Neuronal stem cell (in vitro differentiated cells): ENCODE measurements at regions not wholly inside any gene's neighbourhood (a gene's known extent, or its start where the extent isn't known, plus 50 kb on each side); places are given as distances from the start of the nearest gene placed in this dataset.

Source experiments
- DNase-seq: peaks from one replicate; pipeline ENCODE4 v3.0.0-alpha.2; 2013; ENCODE audit warnings: low spot score
- H2AFZ ChIP-seq: one replicate; pipeline ENCODE4 v1.6.1; 2013; ENCODE audit warnings: mild to moderate bottlenecking, low read length, inconsistent platforms
- H2AK5ac ChIP-seq: 2 replicates; pipeline ENCODE4 v1.6.1; 2013; ENCODE audit warnings: low read depth, mild to moderate bottlenecking, inconsistent platforms, low read length, moderate library complexity, mixed read lengths
- H2BK120ac ChIP-seq: 2 replicates; pipeline ENCODE4 v1.6.1; 2013; ENCODE audit warnings: low read depth, mild to moderate bottlenecking, inconsistent platforms, low read length, moderate library complexity, mixed read lengths
- H2BK12ac ChIP-seq: one replicate; pipeline ENCODE4 v1.6.1; 2013; ENCODE audit warnings: low read length, inconsistent platforms
- H2BK15ac ChIP-seq: 2 replicates; pipeline ENCODE4 v1.6.1; 2013; ENCODE audit warnings: mild to moderate bottlenecking, low read length, inconsistent platforms, mixed read lengths
- H2BK5ac ChIP-seq: one replicate; pipeline ENCODE4 v1.6.1; 2013; ENCODE audit warnings: inconsistent platforms, mild to moderate bottlenecking, low read length, moderate library complexity
- H3K14ac ChIP-seq: one replicate; pipeline ENCODE4 v1.6.1; 2013; ENCODE audit warnings: low read length, inconsistent platforms
- H3K18ac ChIP-seq: 2 replicates; pipeline ENCODE4 v1.6.1; 2013; ENCODE audit warnings: low read length, inconsistent platforms
- H3K23ac ChIP-seq: 2 replicates; pipeline ENCODE4 v1.6.1; 2013; ENCODE audit warnings: low read depth, mild to moderate bottlenecking, mixed read lengths, low read length, inconsistent platforms; ENCODE audit not compliant: poor library complexity
- H3K27ac ChIP-seq: replicated peaks from 3 replicates; pipeline ENCODE4 v1.5.1; 2013; ENCODE audit warnings: low read length, inconsistent platforms
- H3K27me3 ChIP-seq, 3 experiments: 2 replicates each; pipeline ENCODE4 v1.6.1; 2013; ENCODE audit warnings: low read length in 3 of 3, mild to moderate bottlenecking in 2 of 3, inconsistent platforms in 1 of 3, low read depth in 1 of 3, mixed read lengths in 1 of 3, moderate library complexity in 1 of 3; ENCODE audit not compliant: control insufficient read depth in 3 of 3, insufficient read depth in 3 of 3
- H3K36me3 ChIP-seq, 2 donors: replicated peaks in 1 of 2; 2 replicates each; pipeline ENCODE4 v1.6.1; 2013; ENCODE audit warnings: low read length in 2 of 2; ENCODE audit not compliant: control insufficient read depth in 2 of 2, insufficient read depth in 2 of 2
- H3K4ac ChIP-seq: 2 replicates; pipeline ENCODE4 v1.6.1; 2013; ENCODE audit warnings: inconsistent platforms, mild to moderate bottlenecking, low read length, moderate library complexity
- H3K4me1 ChIP-seq, 2 donors: 1 replicate in 1 of 2; 2 replicates in 1 of 2; pipeline ENCODE4 v1.6.1; 2013; ENCODE audit warnings: low read length in 2 of 2, low read depth in 1 of 2; ENCODE audit not compliant: control insufficient read depth in 2 of 2, insufficient read depth in 1 of 2
- H3K4me2 ChIP-seq: one replicate; pipeline ENCODE4 v1.6.1; 2013; ENCODE audit warnings: mild to moderate bottlenecking, low read length, inconsistent platforms; ENCODE audit not compliant: insufficient read depth, poor library complexity, severe bottlenecking
- H3K4me3 ChIP-seq, 2 donors: 2 replicates each; pipeline ENCODE4 v1.5.1; 2013; ENCODE audit warnings: low read length in 2 of 2, mild to moderate bottlenecking in 2 of 2, inconsistent platforms in 1 of 2, moderate library complexity in 1 of 2
- H3K79me1 ChIP-seq: one replicate; pipeline ENCODE4 v1.6.1; 2013; ENCODE audit warnings: low read depth, mild to moderate bottlenecking, inconsistent platforms, low read length, moderate library complexity
- H3K9ac ChIP-seq: one replicate; pipeline ENCODE4 v1.6.1; 2013; ENCODE audit warnings: mild to moderate bottlenecking, low read depth, low read length, inconsistent platforms; ENCODE audit not compliant: poor library complexity
- H3K9me3 ChIP-seq, 2 donors: replicated peaks in 1 of 2; 2 replicates each; pipeline versions ENCODE3 to v1.6.1; 2013; ENCODE audit warnings: low read length in 2 of 2, mild to moderate bottlenecking in 2 of 2, inconsistent platforms in 1 of 2, low read depth in 1 of 2, mixed read lengths in 1 of 2, moderate library complexity in 1 of 2; ENCODE audit not compliant: control insufficient read depth in 2 of 2, insufficient read depth in 1 of 2
- H4K8ac ChIP-seq: one replicate; pipeline ENCODE4 v1.6.1; 2013; ENCODE audit warnings: low read depth, mild to moderate bottlenecking, inconsistent platforms, low read length, moderate library complexity
- H4K91ac ChIP-seq: one replicate; pipeline ENCODE4 v1.6.1; 2013; ENCODE audit warnings: low read length, low read depth, mild to moderate bottlenecking, inconsistent platforms; ENCODE audit not compliant: poor library complexity
- whole genome bisulfite sequencing, 2 donors: extraction: QIAGEN DNeasy Blood & Tissue Kit; methylation state at CpG; one replicate each; pipeline ENCODE4 v1.1.7; 2013; ENCODE audit warnings: missing lambda C conversion rate in 2 of 2, mixed read lengths in 1 of 2; ENCODE audit not compliant: insufficient read length in 2 of 2, insufficient replicate concordance in 1 of 2; ENCODE audit errors: extremely low coverage in 2 of 2; 5-methylcytosine and 5-hydroxymethylcytosine counted together

DNA sequence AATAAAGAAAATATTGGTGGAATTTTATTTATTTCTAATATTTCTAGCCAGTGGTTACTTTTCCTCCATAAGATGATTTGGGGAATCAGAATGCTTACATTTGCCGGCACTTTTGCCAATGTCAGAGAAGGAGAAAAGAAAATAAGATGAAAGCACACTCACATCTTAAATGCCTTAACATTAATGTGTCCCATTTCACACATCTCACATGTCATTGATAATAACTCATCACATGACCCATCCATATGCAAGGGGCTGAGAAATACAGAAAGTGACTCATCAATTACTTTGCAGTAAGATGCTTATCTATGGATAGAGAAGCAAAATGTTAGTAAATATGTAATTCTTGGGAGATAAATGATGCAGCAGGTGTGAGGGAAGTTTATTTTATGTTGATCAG is 1531.0 kb downstream of the PCDH7 start:
- H3K14ac ChIP-seq: no peak overlapping the region
- no peak overlapping the region for H3K4ac ChIP-seq
- H4K8ac ChIP-seq: no peak overlapping the region
- H3K18ac ChIP-seq: no peak overlapping the region
- H2AFZ ChIP-seq: no peak overlapping the region
- no peak overlapping the region for H3K4me2 ChIP-seq
- H2BK5ac ChIP-seq: no peak overlapping the region
- no peaks in the 10 kb centered on the region for H3K27me3 ChIP-seq
- H3K4me1 ChIP-seq: no peaks in the 10 kb centered on the region
- no peak for DNase-seq
- no peak overlapping the region for H3K23ac ChIP-seq
- no peak overlapping the region for H2BK15ac ChIP-seq
- no CpG with 5 or more reads among the region's 1 CpG for WGBS, 2 donors
- no peak overlapping the region for H2AK5ac ChIP-seq
- no peak overlapping the region for H4K91ac ChIP-seq
- no peaks in the 10 kb centered on the region for H3K79me1 ChIP-seq
- no peaks in the 10 kb centered on the region for H3K9me3 ChIP-seq
- no peak overlapping the region for H3K27ac ChIP-seq
- no peak overlapping the region for H2BK120ac ChIP-seq
- no peak overlapping the region for H3K4me3 ChIP-seq
- no peak overlapping the region for H2BK12ac ChIP-seq
- H3K9ac ChIP-seq: no peak overlapping the region
- H3K36me3 ChIP-seq: no peaks in the 10 kb centered on the region

DNA sequence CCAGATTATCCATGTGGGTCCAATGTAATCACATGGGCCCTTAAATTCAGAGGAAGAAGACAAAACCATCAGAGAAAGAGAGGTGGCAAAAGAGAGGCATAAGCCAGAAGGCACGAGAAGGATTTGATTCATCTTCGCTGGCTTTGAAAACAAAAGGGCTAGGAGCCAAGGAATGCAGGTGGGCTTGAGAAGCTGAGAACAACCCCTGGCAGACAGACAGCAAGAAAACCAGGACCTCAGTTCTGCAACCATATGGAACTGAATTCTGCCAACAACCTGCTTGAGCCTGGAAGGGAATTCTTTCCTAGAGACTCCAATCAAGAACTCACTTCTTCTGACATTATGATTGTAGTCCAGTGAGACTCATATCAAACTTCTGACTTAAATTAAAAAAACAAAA is 1531.8 kb downstream of the PCDH7 start:
- Histone ChIP-seq H3K23ac (no peak overlapping the region), H2BK12ac (no peak overlapping the region), H2BK15ac (no peak overlapping the region), H2BK120ac (no peak overlapping the region), H3K27me3 (no peaks in the 10 kb centered on the region), H2BK5ac (no peak overlapping the region), H3K27ac (no peak overlapping the region), H3K9ac (no peak overlapping the region), H3K36me3 (no peaks in the 10 kb centered on the region), H2AK5ac (no peak overlapping the region), H3K9me3 (no peaks in the 10 kb centered on the region), H3K4me2 (no peak overlapping the region), H2AFZ (no peak overlapping the region), H4K8ac (no peak overlapping the region), H4K91ac (no peak overlapping the region), H3K79me1 (no peaks in the 10 kb centered on the region), H3K4me1 (no peaks in the 10 kb centered on the region), H3K14ac (no peak overlapping the region), H3K18ac (no peak overlapping the region), H3K4ac (no peak overlapping the region), H3K4me3 (no peak overlapping the region)
- no CpG with 5 or more reads among the region's 2 CpGs for WGBS, 2 donors
- DNase-seq: no peak

DNA sequence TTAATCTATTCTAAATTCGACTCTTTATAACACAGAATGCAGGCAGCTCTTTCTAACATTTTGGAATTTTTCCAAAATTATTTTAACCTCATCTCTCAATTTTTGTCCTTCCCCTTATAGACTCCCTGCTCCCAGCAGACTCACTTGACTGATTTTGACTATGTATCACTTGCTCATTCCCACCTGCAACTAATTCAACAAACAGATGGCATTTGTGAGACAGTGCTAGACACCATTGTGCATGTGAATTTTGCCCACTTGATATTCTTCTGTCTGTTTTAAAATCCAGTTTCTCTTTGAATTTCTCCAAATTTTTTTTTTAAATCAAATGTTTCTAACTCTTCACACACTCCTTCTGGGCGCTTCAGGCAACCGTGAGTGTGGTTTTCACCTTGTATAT is 1534.0 kb downstream of the PCDH7 start:
- H3K4me3 ChIP-seq: no peak overlapping the region
- H3K4me2 ChIP-seq: no peak overlapping the region

DNA sequence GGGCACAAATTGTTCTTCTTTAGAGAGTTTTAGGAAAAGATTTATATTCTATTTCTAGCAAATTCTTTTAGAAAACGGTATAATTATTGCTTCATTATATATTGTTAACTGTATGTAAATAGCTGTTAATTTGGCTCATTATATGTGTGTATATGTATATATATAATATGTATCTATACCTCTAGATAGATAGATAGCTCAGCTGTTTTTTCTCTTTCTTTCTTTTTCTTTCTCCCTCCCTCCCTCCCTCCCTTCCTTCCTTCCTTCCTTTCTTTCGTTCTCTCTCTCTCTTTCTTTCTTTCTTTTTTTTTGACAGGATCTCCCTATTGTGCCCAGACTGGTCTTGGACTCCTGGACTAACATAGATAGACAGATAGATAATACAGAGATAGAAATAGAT is 1538.8 kb downstream of the PCDH7 start:
- WGBS, 2 donors: no CpG with 5 or more reads among the region's 2 CpGs
- H2BK120ac ChIP-seq: no peak overlapping the region

More for the DNA sequence above, 1534.0 kb downstream of the PCDH7 start:
- no peak for DNase-seq
- H2BK5ac ChIP-seq: no peak overlapping the region
- H3K18ac ChIP-seq: no peak overlapping the region
- no peaks in the 10 kb centered on the region for H3K27me3 ChIP-seq
- H3K27ac ChIP-seq: no peak overlapping the region
- WGBS, 2 donors: 100% methylated on average over 1 of the region's 3 CpGs; no CpG with 5 or more reads in 1 of the 2 donors
- no peaks in the 10 kb centered on the region for H3K4me1 ChIP-seq
- no peak overlapping the region for H2BK12ac ChIP-seq
- H3K79me1 ChIP-seq: no peaks in the 10 kb centered on the region
- no peak overlapping the region for H3K23ac ChIP-seq
- no peak overlapping the region for H2AFZ ChIP-seq
- no peak overlapping the region for H3K9ac ChIP-seq
- H4K91ac ChIP-seq: no peak overlapping the region
- H3K9me3 ChIP-seq: no peaks in the 10 kb centered on the region
- H2AK5ac ChIP-seq: no peak overlapping the region
- H3K36me3 ChIP-seq: no peaks in the 10 kb centered on the region
- H2BK15ac ChIP-seq: no peak overlapping the region
- no peak overlapping the region for H3K4ac ChIP-seq
- H2BK120ac ChIP-seq: no peak overlapping the region
- no peak overlapping the region for H4K8ac ChIP-seq
- H3K14ac ChIP-seq: no peak overlapping the region

More for the DNA sequence above, 1538.8 kb downstream of the PCDH7 start:
- no peak for DNase-seq
- Histone ChIP-seq H4K8ac (no peak overlapping the region), H3K14ac (no peak overlapping the region), H3K27me3 (no peaks in the 10 kb centered on the region), H3K4me1 (no peaks in the 10 kb centered on the region), H4K91ac (no peak overlapping the region), H3K36me3 (no peaks in the 10 kb centered on the region), H3K4ac (no peak overlapping the region), H2AFZ (no peak overlapping the region), H3K79me1 (no peaks in the 10 kb centered on the region), H2AK5ac (no peak overlapping the region), H3K9me3 (no peaks in the 10 kb centered on the region), H3K27ac (no peak overlapping the region), H2BK12ac (no peak overlapping the region), H2BK15ac (no peak overlapping the region), H3K4me2 (no peak overlapping the region), H2BK5ac (no peak overlapping the region), H3K4me3 (no peak overlapping the region), H3K23ac (no peak overlapping the region), H3K18ac (no peak overlapping the region), H3K9ac (no peak overlapping the region)
